Activated T-cell treated with anti-CD3 and anti-CD28 coated beads, Interleukin-2, amount 50 U/mL, for 1 hour (primary cell): ENCODE measurements at regions not wholly inside any gene's neighbourhood (a gene's known extent, or its start where the extent isn't known, plus 50 kb on each side); places are given as distances from the start of the nearest gene placed in this dataset.

Experiments used
- DNase-seq: peaks from one replicate; pipeline ENCODE4 v3.0.0-alpha.2; 2020

GRCh38 chr14:34119107-34119858 lies 168.4 kb upstream of the EGLN3 start:
- no peak for DNase-seq

GRCh38 chr14:34113991-34114390 lies 163.1 kb upstream of the EGLN3 start:
- DNase-seq = no peak

- DNase-seq = no peak
Observed at GRCh38 chr14:34113005-34113511, 162.2 kb upstream of the EGLN3 start.

GRCh38 chr14:34111953-34112352 lies 161.1 kb upstream of the EGLN3 start:
- DNase-seq = no peak

- DNase-seq = no peak
Observed at GRCh38 chr14:34111505-34111904, 160.6 kb upstream of the EGLN3 start.

- DNase-seq = no peak
Observed at GRCh38 chr14:34110531-34110930, 159.7 kb upstream of the EGLN3 start.

GRCh38 chr14:34107441-34107840 lies 156.6 kb upstream of the EGLN3 start:
- DNase-seq = no peak

GRCh38 chr14:34106310-34106709 lies 155.4 kb upstream of the EGLN3 start:
- DNase-seq = no peak

- no peak for DNase-seq
Observed at GRCh38 chr14:34104489-34105397, 153.9 kb upstream of the EGLN3 start.

- DNase-seq = no peak
Observed at GRCh38 chr14:34103176-34103575, 152.3 kb upstream of the EGLN3 start.

GRCh38 chr14:34099635-34100034 lies 148.8 kb upstream of the EGLN3 start:
- DNase-seq = no peak

GRCh38 chr14:34098985-34099349 lies 148.1 kb upstream of the EGLN3 start:
- no peak for DNase-seq

- DNase-seq = no peak
Observed at GRCh38 chr14:34098045-34098984, 147.4 kb upstream of the EGLN3 start.

- DNase-seq = no peak
Observed at GRCh38 chr14:34097644-34098043, 146.8 kb upstream of the EGLN3 start.

- no peak for DNase-seq
Observed at GRCh38 chr14:34094384-34094783, 143.5 kb upstream of the EGLN3 start.

- DNase-seq = no peak
Observed at GRCh38 chr14:34093883-34094282, 143.0 kb upstream of the EGLN3 start.

GRCh38 chr14:34090451-34090850 lies 139.6 kb upstream of the EGLN3 start:
- no peak for DNase-seq

- DNase-seq = no peak
Observed at GRCh38 chr14:34088914-34089313, 138.0 kb upstream of the EGLN3 start.

GRCh38 chr14:34087571-34087970 lies 136.7 kb upstream of the EGLN3 start:
- DNase-seq = no peak

- no peak for DNase-seq
Observed at GRCh38 chr14:34086223-34086757, 135.4 kb upstream of the EGLN3 start.

GRCh38 chr14:34085695-34086094 lies 134.8 kb upstream of the EGLN3 start:
- no peak for DNase-seq

GRCh38 chr14:34081576-34082136 lies 130.8 kb upstream of the EGLN3 start:
- no peak for DNase-seq
